ENCODE measurements at regions not wholly inside any gene's neighbourhood (a gene's known extent, or its start where the extent isn't known, plus 50 kb on each side); places are given as distances from the start of the nearest gene placed in this dataset.
"Not testable (repeated sequence)": the region's sequence is repeated elsewhere in the genome, so short reads cannot be mapped to it uniquely, and the experiment has no call there.

DNA sequence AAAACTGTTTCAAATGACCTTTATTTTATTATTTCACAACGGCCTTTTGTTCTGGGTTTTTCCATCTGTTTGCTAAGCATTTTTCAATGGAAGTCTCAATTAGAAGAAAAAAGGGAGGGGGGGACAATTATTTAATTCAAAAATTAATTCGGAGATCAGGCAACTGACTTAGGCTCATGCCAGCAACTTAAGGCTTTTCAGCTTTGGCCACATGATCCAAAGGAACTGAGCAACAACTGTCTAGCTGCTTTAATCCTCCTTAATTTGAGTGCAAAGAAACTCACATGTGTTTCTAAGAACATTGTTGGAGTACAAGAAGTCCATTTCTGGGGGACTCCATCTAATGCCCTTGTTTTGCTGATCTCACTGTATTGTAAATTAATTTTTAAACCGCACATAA lies 188.0 kb downstream of the EXOC5 start:
- peaks cover 10% of the 10 kb centered on the region for H3K27me3 Mint-ChIP-seq (ENCODE audit: insufficient read depth)
- no peaks in the 10 kb centered on the region for H3K9me3 Mint-ChIP-seq
- no peaks in the 10 kb centered on the region for H3K36me3 Mint-ChIP-seq (ENCODE audit: low read depth)
- no peak overlapping the region for H3K4me3 Mint-ChIP-seq
- intact Hi-C loops (cut with micrococcal nuclease) = no loop called here
- H3K4me1 Mint-ChIP-seq (ENCODE audit: low read depth) = no peaks in the 10 kb centered on the region
- no peak overlapping the region for H3K27ac Mint-ChIP-seq
- DNase-seq (ENCODE audit: low spot score) = no peak

DNA sequence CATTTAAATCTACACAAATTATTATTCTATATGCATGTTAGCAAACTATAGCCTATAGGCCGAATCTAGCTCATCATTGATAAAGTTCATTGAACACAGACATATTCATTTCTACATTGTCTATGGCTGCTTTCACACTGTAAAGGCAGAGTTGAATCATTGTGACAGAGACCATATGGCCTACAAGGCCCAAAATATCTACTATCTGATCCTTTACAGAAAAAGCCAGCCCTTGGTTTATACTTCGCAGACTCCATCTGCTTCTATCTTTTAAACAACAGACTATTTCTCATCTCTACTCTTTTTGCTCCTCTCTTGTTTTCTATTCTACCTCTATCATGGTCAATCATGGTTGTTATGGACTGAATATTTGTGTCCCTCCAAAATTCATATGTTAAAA lies 190.7 kb downstream of the EXOC5 start:
- Mint-ChIP-seq H3K27me3 (ENCODE audit: insufficient read depth) (peaks cover 20% of the 10 kb centered on the region), H3K4me1 (ENCODE audit: low read depth) (no peaks in the 10 kb centered on the region), H3K4me3 (no peak overlapping the region), H3K9me3 (no peaks in the 10 kb centered on the region), H3K27ac (no peak overlapping the region), H3K36me3 (ENCODE audit: low read depth) (no peaks in the 10 kb centered on the region)
- no peak for DNase-seq (ENCODE audit: low spot score)
- intact Hi-C loops (cut with micrococcal nuclease) = no loop called here

DNA sequence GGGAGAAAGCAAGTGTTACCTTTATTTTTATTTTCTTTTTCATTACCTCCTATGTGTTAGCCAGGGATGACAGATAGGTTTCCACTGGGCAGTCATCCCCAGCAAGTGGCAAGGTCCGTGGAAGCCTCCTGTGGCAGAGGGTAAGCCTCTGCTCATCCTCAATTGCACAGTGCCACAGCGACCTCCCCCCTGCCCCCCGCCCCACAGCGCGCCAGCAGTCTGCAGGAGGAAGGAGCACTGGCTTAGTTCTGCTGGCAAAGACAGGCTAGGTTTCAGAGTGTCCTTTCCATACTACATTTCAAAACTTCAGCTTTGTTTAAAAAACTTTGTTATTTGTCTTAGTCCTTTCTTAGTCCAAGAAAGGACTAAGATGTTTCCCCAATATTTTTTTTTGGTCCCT lies 194.7 kb downstream of the EXOC5 start:
- H3K27ac Mint-ChIP-seq = no peak overlapping the region
- H3K4me3 Mint-ChIP-seq = no peak overlapping the region
- H3K4me1 Mint-ChIP-seq (ENCODE audit: low read depth) = no peaks in the 10 kb centered on the region
- peaks cover 34% of the 10 kb centered on the region for H3K27me3 Mint-ChIP-seq (ENCODE audit: insufficient read depth)
- H3K9me3 Mint-ChIP-seq = no peaks in the 10 kb centered on the region
- no peak for DNase-seq (ENCODE audit: low spot score)
- intact Hi-C loops (cut with micrococcal nuclease) = no loop called here
- no peaks in the 10 kb centered on the region for H3K36me3 Mint-ChIP-seq (ENCODE audit: low read depth)

DNA sequence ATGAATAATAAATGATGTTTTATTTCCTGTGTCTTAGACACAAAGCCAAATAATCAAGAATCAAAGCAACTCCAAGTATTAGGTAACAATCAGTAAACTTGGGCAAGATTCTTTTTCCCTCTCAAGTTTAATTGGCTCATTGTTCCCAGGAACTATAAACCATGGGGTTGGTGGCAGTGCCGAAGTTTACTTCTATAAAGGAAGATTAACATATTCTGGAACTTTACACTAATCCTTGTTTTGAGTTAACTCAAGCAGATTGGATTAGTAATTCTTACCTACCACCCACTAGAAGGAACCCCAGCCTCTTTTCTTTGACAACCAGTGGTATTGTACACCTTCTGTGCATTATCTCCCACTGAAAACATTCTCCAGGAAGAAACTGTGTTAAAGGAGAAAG lies 197.1 kb downstream of the EXOC5 start:
- no peaks in the 10 kb centered on the region for H3K36me3 Mint-ChIP-seq (ENCODE audit: low read depth)

DNA sequence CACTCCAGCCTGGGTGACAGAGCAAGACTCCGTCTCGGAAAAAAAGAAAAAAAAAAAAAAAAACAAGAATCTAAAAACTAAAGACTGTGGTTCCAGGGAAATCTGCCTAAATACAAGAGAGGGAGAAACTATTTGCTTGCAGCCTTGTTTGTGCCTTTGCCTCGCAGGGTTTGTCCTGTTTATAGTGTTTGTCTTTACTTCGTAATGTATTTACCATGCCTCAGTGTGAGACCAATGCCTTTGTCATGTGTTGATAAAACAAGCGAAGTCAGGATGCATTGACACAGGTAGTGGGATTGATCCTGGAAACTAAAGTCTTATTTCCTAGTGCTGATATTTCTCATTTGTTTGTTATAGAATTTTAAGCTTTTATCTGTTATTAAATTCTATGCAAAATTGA lies 199.0 kb downstream of the EXOC5 start:
- H3K4me1 Mint-ChIP-seq (ENCODE audit: low read depth) = no peaks in the 10 kb centered on the region

More for the DNA sequence above, 197.1 kb downstream of the EXOC5 start:
- H3K27ac Mint-ChIP-seq = no peak overlapping the region
- H3K4me3 Mint-ChIP-seq = no peak overlapping the region
- H3K27me3 Mint-ChIP-seq (ENCODE audit: insufficient read depth) = peaks cover 53% of the 10 kb centered on the region
- no peaks in the 10 kb centered on the region for H3K9me3 Mint-ChIP-seq
- intact Hi-C loops (cut with micrococcal nuclease) = no loop called here
- no peak for DNase-seq (ENCODE audit: low spot score)
- no peaks in the 10 kb centered on the region for H3K4me1 Mint-ChIP-seq (ENCODE audit: low read depth)

DNA sequence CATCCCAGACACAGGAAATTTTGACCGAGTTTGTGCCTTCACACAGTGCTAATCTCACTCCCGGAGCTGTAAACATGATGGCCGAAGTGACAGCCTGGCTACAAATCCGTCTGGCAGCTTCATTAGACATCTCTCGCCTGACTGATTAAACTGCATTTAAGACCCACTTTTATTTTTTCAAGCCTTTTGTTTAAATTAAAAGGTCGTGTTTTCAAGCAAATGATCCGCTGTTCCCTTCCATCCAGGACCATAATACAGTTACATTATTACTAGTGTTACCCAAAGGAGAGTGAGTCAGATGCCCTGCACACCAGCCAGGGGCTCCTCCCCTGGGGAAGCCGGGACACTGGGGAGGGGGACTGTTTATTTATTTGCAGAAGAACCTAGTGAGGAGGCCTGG lies 200.2 kb downstream of the EXOC5 start:
- intact Hi-C loops (cut with micrococcal nuclease) = loop anchor here (5.0 to 10.0 kb wide), 2 partner anchors 256 to 934 kb away; partner anchors contain the start of gene OTX2
- H3K9me3 Mint-ChIP-seq = no peaks in the 10 kb centered on the region
- H3K27ac Mint-ChIP-seq = no peak overlapping the region
- peaks cover 60% of the 10 kb centered on the region for H3K27me3 Mint-ChIP-seq (ENCODE audit: insufficient read depth)
- no peaks in the 10 kb centered on the region for H3K36me3 Mint-ChIP-seq (ENCODE audit: low read depth)
- DNase-seq (ENCODE audit: low spot score) = no peak
- no peaks in the 10 kb centered on the region for H3K4me1 Mint-ChIP-seq (ENCODE audit: low read depth)
- H3K4me3 Mint-ChIP-seq = no peak overlapping the region

More for the DNA sequence above, 199.0 kb downstream of the EXOC5 start:
- H3K9me3 Mint-ChIP-seq = no peaks in the 10 kb centered on the region
- no peak overlapping the region for H3K27ac Mint-ChIP-seq
- DNase-seq (ENCODE audit: low spot score) = no peak
- peaks cover 58% of the 10 kb centered on the region for H3K27me3 Mint-ChIP-seq (ENCODE audit: insufficient read depth)
- H3K4me3 Mint-ChIP-seq = no peak overlapping the region
- H3K36me3 Mint-ChIP-seq (ENCODE audit: low read depth) = no peaks in the 10 kb centered on the region
- intact Hi-C loops (cut with micrococcal nuclease) = loop anchor here (5.0 to 10.0 kb wide), 2 partner anchors 257 to 935 kb away; partner anchors contain the start of gene OTX2

DNA sequence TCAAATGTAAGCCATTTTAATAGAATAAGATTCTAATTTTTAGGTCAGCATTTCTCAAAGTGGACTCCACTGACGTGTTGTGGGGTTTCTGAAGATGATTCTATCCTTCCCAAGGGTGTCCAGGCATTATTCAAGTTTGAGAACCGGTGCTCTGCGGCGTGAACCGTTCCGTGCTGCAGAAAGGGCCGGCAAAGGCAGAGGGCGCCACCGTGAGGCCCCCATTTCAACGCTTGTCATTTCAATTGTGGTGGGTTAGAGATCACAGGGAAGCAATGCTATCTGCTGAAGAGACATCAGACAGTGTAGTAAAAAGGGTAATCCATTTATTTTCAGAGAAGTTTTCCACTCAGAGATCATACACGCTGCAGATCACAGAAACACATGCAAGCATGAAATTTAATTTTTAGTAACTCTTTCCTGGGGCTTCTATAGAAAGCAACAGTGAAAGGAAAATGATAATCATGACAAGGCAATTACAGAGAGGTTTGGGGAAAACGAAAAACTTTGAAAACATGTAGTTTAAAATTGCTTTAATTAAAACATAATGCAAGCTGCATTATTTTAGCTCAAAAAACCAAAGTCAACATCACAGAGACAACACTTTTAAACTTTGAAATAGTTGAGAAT lies 201.7 kb downstream of the EXOC5 start:
- Mint-ChIP-seq H3K9me3 (no peaks in the 10 kb centered on the region), H3K27ac (no peak overlapping the region), H3K36me3 (ENCODE audit: low read depth) (no peaks in the 10 kb centered on the region), H3K4me3 (no peak overlapping the region), H3K4me1 (ENCODE audit: low read depth) (peaks cover 7% of the 10 kb centered on the region), H3K27me3 (ENCODE audit: insufficient read depth) (peaks cover 55% of the 10 kb centered on the region)
- intact Hi-C loops (cut with micrococcal nuclease) = loop anchor here (1.0 to 10.0 kb wide), 4 partner anchors 250 to 932 kb away; partner anchors contain the start of gene OTX2
- no peak for DNase-seq (ENCODE audit: low spot score)

DNA sequence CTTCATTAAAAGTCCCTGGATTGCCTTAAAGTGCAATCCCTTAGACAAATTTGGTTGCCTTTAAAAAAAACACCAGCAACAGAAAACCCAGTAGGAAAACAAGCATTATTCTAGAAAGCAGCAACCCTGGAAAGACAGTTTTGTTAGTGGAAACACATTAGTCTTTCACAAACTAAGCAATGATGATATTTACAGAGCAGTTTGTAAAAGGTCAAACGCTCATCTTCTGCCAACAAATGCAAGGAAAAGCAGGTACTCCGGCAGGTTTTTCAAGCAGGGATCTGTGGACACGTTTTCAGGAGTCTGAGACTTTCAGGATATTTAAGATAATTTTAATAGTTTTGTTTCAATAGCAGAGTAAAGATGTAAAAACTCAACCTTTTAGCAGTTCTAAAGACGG lies 202.2 kb downstream of the EXOC5 start:
- no peak overlapping the region for H3K4me3 Mint-ChIP-seq
- H3K4me1 Mint-ChIP-seq (ENCODE audit: low read depth) = peaks cover 12% of the 10 kb centered on the region
- intact Hi-C loops (cut with micrococcal nuclease) = loop anchor here (2.0 to 10.0 kb wide), 3 partner anchors 250 to 932 kb away; partner anchors contain the start of gene OTX2
- no peak for DNase-seq (ENCODE audit: low spot score)
- H3K27me3 Mint-ChIP-seq (ENCODE audit: insufficient read depth) = peaks cover 54% of the 10 kb centered on the region
- H3K27ac Mint-ChIP-seq = no peak overlapping the region
- H3K9me3 Mint-ChIP-seq = no peaks in the 10 kb centered on the region
- no peaks in the 10 kb centered on the region for H3K36me3 Mint-ChIP-seq (ENCODE audit: low read depth)

DNA sequence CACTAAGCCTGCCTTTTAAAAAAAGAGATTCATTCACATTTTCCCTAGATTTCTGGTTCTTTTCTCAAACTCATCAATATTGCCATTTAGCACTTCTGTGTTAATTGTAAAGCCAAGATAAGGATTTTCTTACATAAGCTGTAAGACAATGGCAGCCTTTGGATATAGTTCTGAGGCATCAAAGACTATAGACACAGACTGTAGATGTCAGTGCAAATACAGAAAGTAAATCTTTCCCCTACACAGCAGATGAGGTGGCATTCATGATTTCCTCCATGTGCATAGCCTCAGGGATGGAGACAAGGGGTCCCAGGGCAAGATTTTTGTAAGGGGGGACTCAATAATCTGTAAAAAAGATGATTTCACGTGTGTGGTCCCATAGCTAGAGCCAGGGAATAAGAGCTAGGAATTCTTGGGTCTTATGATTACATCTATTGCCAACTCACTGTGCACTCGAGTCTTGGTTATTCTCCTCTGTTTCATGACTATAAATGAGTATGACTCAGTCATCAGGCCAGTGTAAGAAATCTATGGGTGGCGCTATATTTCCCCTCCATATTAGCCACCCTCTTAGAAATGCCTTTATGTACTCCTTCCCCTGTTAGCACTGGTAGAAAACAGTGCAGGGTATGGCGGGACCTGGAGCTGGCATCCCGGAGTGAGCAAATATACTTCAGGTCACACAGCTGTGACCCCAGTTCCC lies 207.5 kb downstream of the EXOC5 start:
- H3K9me3 Mint-ChIP-seq = no peaks in the 10 kb centered on the region
- no peaks in the 10 kb centered on the region for H3K36me3 Mint-ChIP-seq (ENCODE audit: low read depth)
- peaks cover 48% of the 10 kb centered on the region for H3K4me1 Mint-ChIP-seq (ENCODE audit: low read depth)
- H3K27me3 Mint-ChIP-seq (ENCODE audit: insufficient read depth) = peaks cover 21% of the 10 kb centered on the region
- intact Hi-C loops (cut with micrococcal nuclease) = loop anchor here (2.0 to 10.0 kb wide), 3 partner anchors 330 to 1366 kb away; partner anchors contain the start of genes KIAA0586, NAA30 and TIMM9
- peak overlapping the region; percentile 85 for H3K27ac Mint-ChIP-seq
- no peak for DNase-seq (ENCODE audit: low spot score)
- no peak overlapping the region for H3K4me3 Mint-ChIP-seq

DNA sequence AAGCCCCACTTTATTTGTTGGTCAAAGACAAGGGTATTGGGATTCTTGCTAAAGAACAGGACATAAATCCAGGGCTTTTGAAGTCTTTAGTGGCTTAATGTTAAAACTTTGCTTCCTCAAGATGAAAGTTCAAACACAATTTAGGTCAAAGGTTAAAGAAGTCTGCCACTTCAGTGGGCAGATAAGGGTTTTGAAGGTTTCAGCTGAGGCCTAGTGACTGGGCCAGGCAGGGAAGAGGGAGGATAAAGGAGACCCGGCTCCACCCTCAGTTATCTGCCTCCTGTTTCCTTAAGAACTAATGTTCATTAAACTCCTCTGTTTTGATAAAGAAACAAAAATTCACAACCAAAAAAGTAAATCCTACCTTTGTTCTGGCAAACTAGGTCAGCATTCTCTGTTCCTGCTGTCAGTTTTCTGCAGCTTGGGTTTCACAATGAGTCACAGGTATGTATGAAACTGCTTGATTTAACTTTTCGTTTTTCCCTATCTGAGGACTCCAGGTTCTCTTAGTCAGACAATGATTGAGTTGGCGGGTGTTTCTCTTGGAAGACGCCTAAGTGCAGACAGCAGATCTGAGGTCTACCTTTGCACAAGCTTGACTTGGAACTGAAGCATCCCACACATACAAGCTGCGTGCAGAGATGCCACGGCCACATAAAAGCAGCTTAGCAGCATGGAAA lies 208.3 kb downstream of the EXOC5 start:
- Mint-ChIP-seq H3K27ac (peak overlapping the region; percentile 85), H3K9me3 (no peaks in the 10 kb centered on the region), H3K4me3 (peak overlapping the region; percentile 37), H3K4me1 (ENCODE audit: low read depth) (peaks cover 48% of the 10 kb centered on the region), H3K36me3 (ENCODE audit: low read depth) (no peaks in the 10 kb centered on the region), H3K27me3 (ENCODE audit: insufficient read depth) (peaks cover 15% of the 10 kb centered on the region)
- peak; percentile 9 for DNase-seq (ENCODE audit: low spot score)
- intact Hi-C loops (cut with micrococcal nuclease) = loop anchor here (1.0 to 10.0 kb wide), 5 partner anchors 208 to 1367 kb away; partner anchors contain the start of genes AP5M1, EXOC5, KIAA0586 and NAA30

DNA sequence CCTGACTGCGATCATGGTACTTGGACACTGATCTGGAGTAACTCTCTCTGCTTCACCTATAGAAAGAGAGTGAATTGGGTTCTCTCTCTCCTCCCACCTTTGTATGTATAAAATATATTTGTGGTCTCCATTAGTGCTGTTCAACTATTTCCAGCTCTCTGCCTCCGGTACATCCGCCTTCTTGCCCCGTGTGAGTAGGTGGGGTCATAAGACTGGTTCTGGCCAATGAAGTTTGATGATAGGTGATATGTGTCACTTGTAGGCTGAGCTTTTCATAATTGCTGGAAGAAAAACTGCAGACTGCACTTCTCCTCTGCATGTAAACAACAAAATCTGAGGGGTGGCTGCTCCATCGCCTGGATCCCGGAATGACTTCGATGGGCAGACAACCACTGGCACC lies 210.4 kb downstream of the EXOC5 start:
- intact Hi-C loops (cut with micrococcal nuclease) = no loop called here
- H3K9me3 Mint-ChIP-seq = no peaks in the 10 kb centered on the region
- H3K27ac Mint-ChIP-seq = no peak overlapping the region
- peaks cover 48% of the 10 kb centered on the region for H3K4me1 Mint-ChIP-seq (ENCODE audit: low read depth)
- H3K4me3 Mint-ChIP-seq = no peak overlapping the region
- peaks cover 4% of the 10 kb centered on the region for H3K27me3 Mint-ChIP-seq (ENCODE audit: insufficient read depth)
- DNase-seq (ENCODE audit: low spot score) = no peak
- no peaks in the 10 kb centered on the region for H3K36me3 Mint-ChIP-seq (ENCODE audit: low read depth)

DNA sequence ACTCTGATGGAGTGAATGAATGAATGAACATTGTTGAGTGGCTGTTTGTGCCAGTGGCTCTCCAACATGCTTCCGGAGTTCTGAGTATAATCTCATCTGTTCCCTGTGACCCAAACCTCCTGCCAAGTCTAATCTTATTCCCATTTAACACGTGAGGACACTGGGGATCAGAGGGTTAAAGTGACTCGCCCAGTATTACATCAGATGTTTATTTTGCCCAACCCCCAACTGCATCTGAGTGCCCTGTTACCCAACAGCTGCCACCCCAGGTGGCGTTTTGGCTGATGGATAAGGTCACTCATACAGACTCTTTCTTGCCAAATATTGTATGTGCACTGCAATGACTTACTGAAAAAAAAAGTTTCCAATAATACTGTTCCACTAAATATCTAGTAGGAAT lies 210.9 kb downstream of the EXOC5 start:
- intact Hi-C loops (cut with micrococcal nuclease) = no loop called here
- H3K9me3 Mint-ChIP-seq = no peaks in the 10 kb centered on the region
- peaks cover 48% of the 10 kb centered on the region for H3K4me1 Mint-ChIP-seq (ENCODE audit: low read depth)
- no peak overlapping the region for H3K27ac Mint-ChIP-seq
- H3K4me3 Mint-ChIP-seq = no peak overlapping the region
- DNase-seq (ENCODE audit: low spot score) = no peak
- H3K27me3 Mint-ChIP-seq (ENCODE audit: insufficient read depth) = peaks cover 2% of the 10 kb centered on the region
- H3K36me3 Mint-ChIP-seq (ENCODE audit: low read depth) = no peaks in the 10 kb centered on the region

DNA sequence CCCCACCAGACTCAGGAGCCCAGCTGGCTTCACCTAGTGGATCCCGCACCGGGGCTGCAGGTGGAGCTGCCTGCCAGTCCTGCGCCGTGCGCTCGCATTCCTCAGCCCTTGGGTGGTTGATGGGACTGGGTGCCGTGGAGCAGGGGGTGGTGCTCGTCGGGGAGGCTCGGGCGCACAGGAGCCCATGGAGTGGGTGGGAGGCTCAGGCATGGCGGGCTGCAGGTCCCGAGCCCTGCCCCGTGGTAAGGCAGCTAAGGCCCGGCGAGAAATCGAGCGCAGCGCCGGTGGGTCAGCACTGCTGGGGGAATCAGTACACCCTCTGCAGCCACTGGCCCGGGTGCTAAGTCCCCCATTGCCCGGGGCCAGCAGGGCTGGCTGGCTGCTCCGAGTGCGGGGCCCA lies 212.2 kb downstream of the EXOC5 start:
- H3K9me3 Mint-ChIP-seq; H3K4me3 Mint-ChIP-seq; H3K27ac Mint-ChIP-seq; H3K36me3 Mint-ChIP-seq (ENCODE audit: low read depth); DNase-seq (ENCODE audit: low spot score); H3K27me3 Mint-ChIP-seq (ENCODE audit: insufficient read depth); intact Hi-C loops (cut with micrococcal nuclease): not testable (repeated sequence)
- H3K4me1 Mint-ChIP-seq (ENCODE audit: low read depth) = peaks cover 37% of the 10 kb centered on the region

All from activated T-helper 1 cell treated with anti-CD3 and anti-CD28 coated beads, Interleukin-12 subunit alpha, Interleukin-12 subunit beta, Interleukin-2, Interleukin-4 antibody, amounts not matched to agents 30 ng/mL and 10 ng/mL and 1 ng/mL, durations not matched to agents 14 hours and 24 hours and 36 hours (primary cell).